WI38 (cell line): ENCODE measurements at regions not wholly inside any gene's neighbourhood (a gene's known extent, or its start where the extent isn't known, plus 50 kb on each side); places are given as distances from the start of the nearest gene placed in this dataset.

Experiments used
- H3K4me3 ChIP-seq: 2 replicates; pipeline ENCODE4 v1.5.1; 2011; ENCODE audit warnings: low read depth, mild to moderate bottlenecking, control low read depth, low read length
- TF ChIP-seq, protein P1 (sequence below): IDR thresholded peaks from 2 replicates; pipeline ENCODE4 v1.5.1; 2012; ENCODE audit warnings: low read depth, mild to moderate bottlenecking, control low read depth, low read length

DNA sequence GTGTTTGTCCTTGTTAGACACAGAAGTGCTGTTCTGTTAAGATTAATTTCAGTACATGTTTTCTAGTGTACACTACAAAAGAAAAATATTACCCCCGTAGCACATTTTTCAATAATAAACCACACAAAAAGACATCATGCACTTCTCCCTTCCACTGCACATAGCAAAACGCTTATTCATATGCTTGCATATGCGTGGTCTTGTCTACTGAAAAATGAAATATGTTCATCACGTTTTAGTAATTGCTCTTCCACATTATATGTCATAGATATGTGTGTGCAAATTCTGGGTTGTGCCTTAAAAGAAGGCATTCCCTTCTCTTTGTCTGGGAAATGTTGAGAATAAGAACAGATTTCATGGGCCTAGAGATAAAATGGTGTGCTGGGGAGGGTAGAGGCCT, 353.9 kb downstream of the NSUN3 start:
- no peak overlapping the region for H3K4me3 ChIP-seq
- TF ChIP-seq, protein P1, sequence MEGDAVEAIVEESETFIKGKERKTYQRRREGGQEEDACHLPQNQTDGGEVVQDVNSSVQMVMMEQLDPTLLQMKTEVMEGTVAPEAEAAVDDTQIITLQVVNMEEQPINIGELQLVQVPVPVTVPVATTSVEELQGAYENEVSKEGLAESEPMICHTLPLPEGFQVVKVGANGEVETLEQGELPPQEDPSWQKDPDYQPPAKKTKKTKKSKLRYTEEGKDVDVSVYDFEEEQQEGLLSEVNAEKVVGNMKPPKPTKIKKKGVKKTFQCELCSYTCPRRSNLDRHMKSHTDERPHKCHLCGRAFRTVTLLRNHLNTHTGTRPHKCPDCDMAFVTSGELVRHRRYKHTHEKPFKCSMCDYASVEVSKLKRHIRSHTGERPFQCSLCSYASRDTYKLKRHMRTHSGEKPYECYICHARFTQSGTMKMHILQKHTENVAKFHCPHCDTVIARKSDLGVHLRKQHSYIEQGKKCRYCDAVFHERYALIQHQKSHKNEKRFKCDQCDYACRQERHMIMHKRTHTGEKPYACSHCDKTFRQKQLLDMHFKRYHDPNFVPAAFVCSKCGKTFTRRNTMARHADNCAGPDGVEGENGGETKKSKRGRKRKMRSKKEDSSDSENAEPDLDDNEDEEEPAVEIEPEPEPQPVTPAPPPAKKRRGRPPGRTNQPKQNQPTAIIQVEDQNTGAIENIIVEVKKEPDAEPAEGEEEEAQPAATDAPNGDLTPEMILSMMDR = no peak

DNA sequence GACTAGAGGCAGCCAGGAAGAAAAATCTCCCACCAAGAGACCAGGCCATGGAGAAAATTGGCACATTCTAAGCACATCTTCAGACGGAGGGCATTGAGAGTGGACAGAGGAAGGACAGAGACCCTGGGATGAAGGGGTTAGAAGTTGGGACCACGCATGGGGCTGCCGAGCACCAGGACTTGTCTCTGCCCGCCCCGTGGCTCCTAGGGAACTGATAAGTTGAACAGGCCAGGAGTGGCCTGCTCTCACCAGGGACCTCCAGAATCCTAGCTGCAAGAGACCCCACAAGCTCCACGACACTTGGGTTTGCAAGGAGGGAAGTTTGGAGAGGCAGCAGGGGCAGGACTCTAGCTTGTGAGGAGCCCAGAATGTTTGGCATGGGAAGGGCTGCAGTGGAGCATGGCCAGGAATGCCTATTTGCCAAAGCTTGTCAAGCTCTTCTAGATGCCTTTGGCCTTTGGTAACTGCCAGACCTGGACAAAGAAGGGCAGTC, 355.1 kb downstream of the NSUN3 start:
- TF ChIP-seq, protein P1 = no peak
- no peak overlapping the region for H3K4me3 ChIP-seq

- TF ChIP-seq, protein P1 = no peak
- H3K4me3 ChIP-seq = no peak overlapping the region
Observed at GRCh38 chr3:94420931-94421330, 358.1 kb downstream of the NSUN3 start.

DNA sequence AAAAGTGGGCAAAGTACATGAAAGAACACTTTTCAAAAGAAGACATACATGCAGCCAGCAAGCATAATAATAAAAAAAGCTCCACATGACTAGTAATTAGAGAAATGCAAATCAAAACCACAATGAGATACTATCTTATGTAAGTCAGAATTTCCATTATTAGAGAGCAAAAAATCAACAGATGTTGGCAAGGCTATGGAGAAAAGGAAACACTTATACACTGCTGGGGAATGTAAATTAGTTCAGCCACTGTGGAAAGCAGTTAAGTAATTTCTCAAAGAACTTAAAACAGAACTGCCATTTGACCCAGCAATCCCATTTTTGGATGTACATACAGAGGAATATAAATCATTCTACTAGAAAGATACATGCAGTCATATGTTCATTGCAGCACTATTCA, 360.7 kb downstream of the NSUN3 start:
- TF ChIP-seq, protein P1 = no peak
- no peak overlapping the region for H3K4me3 ChIP-seq

GRCh38 chr3:94429517-94429916, 366.7 kb downstream of the NSUN3 start:
- TF ChIP-seq, protein P1 = no peak
- H3K4me3 ChIP-seq = no peak overlapping the region

GRCh38 chr3:94431876-94432570, 369.2 kb downstream of the NSUN3 start:
- TF ChIP-seq, protein P1 = no peak

DNA sequence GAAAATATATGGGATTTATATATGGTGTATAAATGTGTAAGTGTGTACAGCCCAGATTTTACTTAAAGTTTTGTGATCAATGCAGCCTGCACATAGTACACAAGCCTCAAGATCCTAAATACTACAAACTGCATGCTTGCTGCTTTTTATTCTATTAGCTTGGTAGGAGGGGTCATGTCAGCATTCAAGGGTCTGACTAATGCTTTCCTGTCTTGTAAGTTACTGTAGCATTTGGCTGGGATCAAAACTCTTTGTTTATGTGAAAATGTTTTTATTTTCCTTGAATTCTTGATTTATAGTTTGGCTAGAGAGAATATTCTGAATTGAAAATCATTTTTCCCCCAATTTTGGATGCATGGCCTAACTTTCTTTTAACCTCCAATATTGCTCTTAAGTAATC, 370.9 kb downstream of the NSUN3 start:
- H3K4me3 ChIP-seq = no peak overlapping the region
- TF ChIP-seq, protein P1 = no peak

More at GRCh38 chr3:94431876-94432570, 369.2 kb downstream of the NSUN3 start:
- no peak overlapping the region for H3K4me3 ChIP-seq
